ENCODE measurements at regions not wholly inside any gene's neighbourhood (a gene's known extent, or its start where the extent isn't known, plus 50 kb on each side); places are given as distances from the start of the nearest gene placed in this dataset.

GRCh38 chr15:70258369-70259027, 160.8 kb upstream of the TLE3 start:
- no peak for DNase-seq

- no peak for DNase-seq
Measured at GRCh38 chr15:70257573-70258248, 160.0 kb upstream of the TLE3 start.

GRCh38 chr15:70257047-70257446, 159.3 kb upstream of the TLE3 start:
- DNase-seq: no peak

- DNase-seq: peak; percentile 50
Measured at GRCh38 chr15:70254311-70254869, 156.7 kb upstream of the TLE3 start.

- DNase-seq: no peak
Measured at GRCh38 chr15:70253461-70254156, 155.9 kb upstream of the TLE3 start.

GRCh38 chr15:70252951-70253320, 155.2 kb upstream of the TLE3 start:
- DNase-seq: no peak

GRCh38 chr15:70252056-70252950, 154.6 kb upstream of the TLE3 start:
- no peak for DNase-seq

GRCh38 chr15:70251246-70251990, 153.7 kb upstream of the TLE3 start:
- DNase-seq: no peak

GRCh38 chr15:70250208-70251201, 152.8 kb upstream of the TLE3 start:
- peak; percentile 72 for DNase-seq

GRCh38 chr15:70249616-70250015, 151.9 kb upstream of the TLE3 start:
- DNase-seq: no peak

GRCh38 chr15:70248116-70249025, 150.7 kb upstream of the TLE3 start:
- DNase-seq: no peak

- DNase-seq: no peak
Measured at GRCh38 chr15:70247281-70247680, 149.6 kb upstream of the TLE3 start.

- no peak for DNase-seq
Measured at GRCh38 chr15:70246623-70247220, 149.0 kb upstream of the TLE3 start.

- no peak for DNase-seq
Measured at GRCh38 chr15:70245932-70246622, 148.4 kb upstream of the TLE3 start.

- DNase-seq: no peak
Measured at GRCh38 chr15:70244978-70245542, 147.3 kb upstream of the TLE3 start.

GRCh38 chr15:70243686-70244540, 146.2 kb upstream of the TLE3 start:
- DNase-seq: no peak

Data from hindlimb muscle (tissue), 1 donor.